OCI-LY7 (cell line): ENCODE measurements at regions not wholly inside any gene's neighbourhood (a gene's known extent, or its start where the extent isn't known, plus 50 kb on each side); places are given as distances from the start of the nearest gene placed in this dataset.

ENCODE experiments used
- BruUV-seq: library from RNA; stranded (reverse); fragments of 400-500 nt; replicated peaks from 2 replicates; lab custom pipeline; 2021; lab: Mats Ljungman, UMichigan
- CTCF ChIA-PET: fragments of 300-600 bp; sonication (Branson Sonifier 250); formaldehyde crosslinking; loops from one replicate; lab custom pipeline; 2022; ENCODE audit warnings: antibody characterized with exemption; ENCODE audit not compliant: unreplicated experiment; lab: Charles Lee
- POLR2A ChIA-PET: fragments of 300-600 bp; sonication (Branson Sonifier 250); formaldehyde crosslinking; loops from one replicate; lab custom pipeline; 2022; ENCODE audit warnings: antibody characterized with exemption; lab: Charles Lee
- DNase-seq: peaks from one replicate; pipeline ENCODE4 v3.0.0-alpha.2; 2015; ENCODE audit warnings: low spot score
- H2AFZ ChIP-seq: fragments of 200-600 bp; sonication (generic), shearing (Covaris generic); 2 replicates; pipeline ENCODE4 v1.6.1; 2014; ENCODE audit warnings: mild to moderate bottlenecking, antibody characterized with exemption, low read length, moderate library complexity
- H3K27ac ChIP-seq: fragments of 200-600 bp; sonication (generic); 2 replicates; pipeline ENCODE4 v1.5.1; 2014; ENCODE audit warnings: mixed run types, low read depth, mild to moderate bottlenecking, moderate library complexity, low read length, inconsistent platforms; ENCODE audit not compliant: poor library complexity, severe bottlenecking
- H3K36me3 ChIP-seq: fragments of 200-600 bp; sonication (generic); 2 replicates; pipeline ENCODE4 v1.6.1; 2014; ENCODE audit warnings: mild to moderate bottlenecking, antibody characterized with exemption, low read length, moderate library complexity, mixed read lengths; ENCODE audit not compliant: insufficient read depth
- H3K4me1 ChIP-seq: fragments of 200-600 bp; sonication (generic); 2 replicates; pipeline ENCODE4 v1.5.1; 2014; ENCODE audit warnings: mild to moderate bottlenecking, low read length; ENCODE audit not compliant: insufficient read depth, poor library complexity, severe bottlenecking
- H3K4me2 ChIP-seq: fragments of 200-600 bp; sonication (generic); 2 replicates; pipeline ENCODE4 v1.6.1; 2014; ENCODE audit warnings: mild to moderate bottlenecking, low read length
- H3K4me3 ChIP-seq: fragments of 200-600 bp; sonication (generic); 2 replicates; pipeline ENCODE4 v1.5.1; 2014; ENCODE audit warnings: mild to moderate bottlenecking, low read depth, low read length; ENCODE audit not compliant: poor library complexity, severe bottlenecking
- H3K79me2 ChIP-seq: fragments of 200-600 bp; sonication (generic); 2 replicates; pipeline ENCODE4 v1.6.1; 2016; ENCODE audit warnings: low read depth, mild to moderate bottlenecking, low read length, moderate library complexity, mixed read lengths; ENCODE audit not compliant: insufficient read depth
- H3K9me2 ChIP-seq: fragments of 200-600 bp; sonication (generic); 2 replicates; pipeline ENCODE4 v1.6.1; 2016; ENCODE audit warnings: mild to moderate bottlenecking, low read length, mixed read lengths; ENCODE audit not compliant: insufficient read depth
- H3K9me3 ChIP-seq: fragments of 200-600 bp; sonication (generic); 2 replicates; pipeline ENCODE4 v1.6.1; 2014; ENCODE audit warnings: mild to moderate bottlenecking, mixed run types, low read length, mixed read lengths
- H4K20me1 ChIP-seq: fragments of 200-600 bp; sonication (generic); 2 replicates; pipeline ENCODE4 v1.6.1; 2014; ENCODE audit warnings: mild to moderate bottlenecking, antibody characterized with exemption, low read length, moderate library complexity, mixed read lengths; ENCODE audit not compliant: insufficient read depth
- EZH2phosphoT487 ChIP-seq: fragments of 200-600 bp; sonication (generic); IDR thresholded peaks from 2 replicates; pipeline ENCODE4 v1.6.1; 2018; ENCODE audit warnings: low read depth, borderline replicate concordance, mild to moderate bottlenecking, mixed run types, antibody characterized with exemption, low read length, moderate library complexity, mixed read lengths
- intact Hi-C: fragments of 100-400 bp; cut with micrococcal nuclease; formaldehyde crosslinking; loops from one replicate; pipeline ENCODE4 v1.10.0; 2022; ENCODE audit not compliant: unreplicated experiment
- TF ChIP-seq, protein P1 (sequence below): fragments of 200-600 bp; sonication (generic); conservative IDR thresholded peaks from 2 replicates; pipeline ENCODE4 v1.5.1; 2014; ENCODE audit warnings: mild to moderate bottlenecking, antibody characterized with exemption, low read length, moderate library complexity, mixed read lengths

DNA sequence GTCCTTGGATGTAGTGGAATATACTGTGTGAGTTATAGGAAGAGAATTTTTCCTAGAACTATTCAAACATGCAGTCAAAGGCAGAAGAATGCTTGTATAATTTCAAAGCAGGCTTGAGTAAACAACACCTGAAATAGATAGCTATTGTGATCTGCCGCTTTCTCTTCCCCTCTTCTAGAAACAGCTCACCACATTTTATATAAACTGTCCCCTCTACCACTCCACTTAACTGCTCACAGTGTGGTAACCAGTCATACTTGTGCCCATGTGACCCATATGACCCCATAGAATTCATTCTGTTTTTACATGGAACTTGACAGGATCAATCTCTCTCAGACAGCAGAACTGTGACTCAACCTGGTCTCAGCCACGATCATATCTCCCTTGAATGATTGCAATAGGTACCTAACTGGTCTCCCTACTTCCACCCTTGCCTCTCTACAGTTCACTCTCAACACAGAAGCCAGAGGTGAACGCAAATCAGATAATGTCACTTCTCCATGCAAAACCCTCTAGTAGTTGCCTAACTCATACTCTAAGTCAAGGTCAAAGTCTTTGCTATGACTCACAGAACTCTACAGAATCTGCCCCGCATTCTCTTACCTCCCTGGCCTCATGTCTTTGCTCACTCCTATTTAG, 85.6 kb upstream of the EFHC2 start:
- no peaks in the 10 kb centered on the region for H3K36me3 ChIP-seq
- H4K20me1 ChIP-seq, result no peaks in the 10 kb centered on the region
- H3K27ac ChIP-seq, result no peak overlapping the region
- H3K4me3 ChIP-seq, result no peak overlapping the region
- no peak overlapping the region for H2AFZ ChIP-seq
- POLR2A ChIA-PET, result no interaction called here
- H3K4me1 ChIP-seq, result no peaks in the 10 kb centered on the region
- H3K9me3 ChIP-seq, result no peaks in the 10 kb centered on the region
- no peak for TF ChIP-seq EZH2phosphoT487
- TF ChIP-seq, protein P1, sequence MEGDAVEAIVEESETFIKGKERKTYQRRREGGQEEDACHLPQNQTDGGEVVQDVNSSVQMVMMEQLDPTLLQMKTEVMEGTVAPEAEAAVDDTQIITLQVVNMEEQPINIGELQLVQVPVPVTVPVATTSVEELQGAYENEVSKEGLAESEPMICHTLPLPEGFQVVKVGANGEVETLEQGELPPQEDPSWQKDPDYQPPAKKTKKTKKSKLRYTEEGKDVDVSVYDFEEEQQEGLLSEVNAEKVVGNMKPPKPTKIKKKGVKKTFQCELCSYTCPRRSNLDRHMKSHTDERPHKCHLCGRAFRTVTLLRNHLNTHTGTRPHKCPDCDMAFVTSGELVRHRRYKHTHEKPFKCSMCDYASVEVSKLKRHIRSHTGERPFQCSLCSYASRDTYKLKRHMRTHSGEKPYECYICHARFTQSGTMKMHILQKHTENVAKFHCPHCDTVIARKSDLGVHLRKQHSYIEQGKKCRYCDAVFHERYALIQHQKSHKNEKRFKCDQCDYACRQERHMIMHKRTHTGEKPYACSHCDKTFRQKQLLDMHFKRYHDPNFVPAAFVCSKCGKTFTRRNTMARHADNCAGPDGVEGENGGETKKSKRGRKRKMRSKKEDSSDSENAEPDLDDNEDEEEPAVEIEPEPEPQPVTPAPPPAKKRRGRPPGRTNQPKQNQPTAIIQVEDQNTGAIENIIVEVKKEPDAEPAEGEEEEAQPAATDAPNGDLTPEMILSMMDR, result no peak
- H3K79me2 ChIP-seq, result no peaks in the 10 kb centered on the region
- CTCF ChIA-PET, result no interaction called here
- no peaks in the 10 kb centered on the region for H3K9me2 ChIP-seq
- no peak overlapping the region for H3K4me2 ChIP-seq
- intact Hi-C loops, result no loop called here
- no TSS peak for BruUV-seq
- DNase-seq, result no peak

DNA sequence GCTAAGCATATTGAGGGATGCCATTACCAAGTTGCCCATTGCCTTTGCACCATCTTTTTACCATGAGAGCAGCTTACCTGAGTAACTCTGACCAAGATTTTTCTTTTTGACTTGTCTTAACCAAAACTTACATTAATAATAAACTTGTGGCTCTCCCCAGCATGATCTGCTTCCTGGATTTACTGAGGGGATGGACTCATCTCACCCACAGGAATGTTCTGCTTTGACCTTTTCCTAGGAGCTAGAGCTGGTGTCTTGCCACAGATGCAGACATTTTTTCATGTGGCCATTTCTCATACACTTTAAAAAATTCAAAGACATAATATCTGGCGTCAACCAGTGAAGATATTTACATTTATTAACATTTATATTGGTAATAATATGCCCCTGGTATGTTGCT, 79.2 kb upstream of the EFHC2 start:
- H3K9me2 ChIP-seq, result no peaks in the 10 kb centered on the region
- no TSS peak for BruUV-seq
- no peak overlapping the region for H2AFZ ChIP-seq
- intact Hi-C loops, result no loop called here
- TF ChIP-seq EZH2phosphoT487, result no peak
- TF ChIP-seq, protein P1, result no peak
- H4K20me1 ChIP-seq, result no peaks in the 10 kb centered on the region
- H3K79me2 ChIP-seq, result no peaks in the 10 kb centered on the region
- ChIA-PET POLR2A (no interaction called here), CTCF (no interaction called here)
- H3K36me3 ChIP-seq, result no peaks in the 10 kb centered on the region
- no peaks in the 10 kb centered on the region for H3K9me3 ChIP-seq
- no peak overlapping the region for H3K27ac ChIP-seq
- no peak overlapping the region for H3K4me3 ChIP-seq
- H3K4me1 ChIP-seq, result no peaks in the 10 kb centered on the region
- no peak overlapping the region for H3K4me2 ChIP-seq
- DNase-seq, result no peak

GRCh38 chrX:44415639-44416386, 72.3 kb upstream of the EFHC2 start:
- no peak for DNase-seq
- no peaks in the 10 kb centered on the region for H3K9me2 ChIP-seq
- no peaks in the 10 kb centered on the region for H3K79me2 ChIP-seq
- H3K4me1 ChIP-seq, result no peaks in the 10 kb centered on the region
- no peak overlapping the region for H2AFZ ChIP-seq
- ChIA-PET POLR2A (no interaction called here), CTCF (no interaction called here)
- no peaks in the 10 kb centered on the region for H4K20me1 ChIP-seq
- no peak overlapping the region for H3K27ac ChIP-seq
- H3K4me2 ChIP-seq, result no peak overlapping the region
- no TSS peak for BruUV-seq
- intact Hi-C loops, result no loop called here
- H3K9me3 ChIP-seq, result no peaks in the 10 kb centered on the region
- no peaks in the 10 kb centered on the region for H3K36me3 ChIP-seq
- TF ChIP-seq EZH2phosphoT487, result no peak
- TF ChIP-seq, protein P1, result no peak
- H3K4me3 ChIP-seq, result no peak overlapping the region
